ENCODE measurements at regions not wholly inside any gene's neighbourhood (a gene's known extent, or its start where the extent isn't known, plus 50 kb on each side); places are given as distances from the start of the nearest gene placed in this dataset.

DNA sequence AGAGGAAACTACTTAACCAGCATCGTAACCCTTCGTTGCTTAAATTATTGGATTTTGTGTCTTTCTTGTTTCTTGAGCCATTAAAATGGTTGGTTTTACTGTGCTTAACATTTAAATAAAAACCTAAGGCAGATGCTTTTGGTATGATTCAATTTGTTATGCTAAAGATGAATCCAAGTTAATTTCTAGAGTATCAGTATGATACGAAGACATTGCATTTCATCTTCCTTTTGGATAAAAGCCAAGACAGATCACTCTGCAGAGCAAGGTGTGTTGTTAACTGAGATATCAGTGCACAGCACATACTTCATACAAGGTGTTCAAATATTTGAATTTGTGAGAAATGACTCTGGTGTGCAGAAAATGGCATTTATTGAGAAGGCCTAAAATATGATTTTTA lies 480.5 kb downstream of the PCNX1 start:
- TF ChIP-seq, protein P1, sequence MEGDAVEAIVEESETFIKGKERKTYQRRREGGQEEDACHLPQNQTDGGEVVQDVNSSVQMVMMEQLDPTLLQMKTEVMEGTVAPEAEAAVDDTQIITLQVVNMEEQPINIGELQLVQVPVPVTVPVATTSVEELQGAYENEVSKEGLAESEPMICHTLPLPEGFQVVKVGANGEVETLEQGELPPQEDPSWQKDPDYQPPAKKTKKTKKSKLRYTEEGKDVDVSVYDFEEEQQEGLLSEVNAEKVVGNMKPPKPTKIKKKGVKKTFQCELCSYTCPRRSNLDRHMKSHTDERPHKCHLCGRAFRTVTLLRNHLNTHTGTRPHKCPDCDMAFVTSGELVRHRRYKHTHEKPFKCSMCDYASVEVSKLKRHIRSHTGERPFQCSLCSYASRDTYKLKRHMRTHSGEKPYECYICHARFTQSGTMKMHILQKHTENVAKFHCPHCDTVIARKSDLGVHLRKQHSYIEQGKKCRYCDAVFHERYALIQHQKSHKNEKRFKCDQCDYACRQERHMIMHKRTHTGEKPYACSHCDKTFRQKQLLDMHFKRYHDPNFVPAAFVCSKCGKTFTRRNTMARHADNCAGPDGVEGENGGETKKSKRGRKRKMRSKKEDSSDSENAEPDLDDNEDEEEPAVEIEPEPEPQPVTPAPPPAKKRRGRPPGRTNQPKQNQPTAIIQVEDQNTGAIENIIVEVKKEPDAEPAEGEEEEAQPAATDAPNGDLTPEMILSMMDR (conservative IDR thresholded peaks at IDR 0.05; ENCODE audit: low read depth in 2 of 2), result no peak
- no peak for TF ChIP-seq EZH2phosphoT487 (IDR thresholded peaks at IDR 0.05; ENCODE audit: unreplicated experiment)

All from GM23338 (cell line).